ENCODE measurements at regions not wholly inside any gene's neighbourhood (a gene's known extent, or its start where the extent isn't known, plus 50 kb on each side); places are given as distances from the start of the nearest gene placed in this dataset.

GRCh38 chr6:98039904-98040607 is 757.0 kb upstream of the MMS22L start:
- Histone ChIP-seq H3K4me2 (ENCODE audit: low read depth, low read length, poor library complexity, severe bottlenecking) (no peak overlapping the region), H3K36me3 (ENCODE audit: low read length) (no peaks in the 10 kb centered on the region), H3K9me2 (replicated peaks; ENCODE audit: insufficient read depth, low read length) (no peaks in the 10 kb centered on the region), H3K4me3 (ENCODE audit: insufficient read depth, low read length, poor library complexity, severe bottlenecking) (no peak overlapping the region), H2AFZ (ENCODE audit: low read depth, low read length, severe bottlenecking) (no peak overlapping the region), H3K9ac (ENCODE audit: low read length) (no peak overlapping the region), H3F3A (ENCODE audit: insufficient read depth) (no peaks in the 10 kb centered on the region), H3K27ac (ENCODE audit: low read depth, low read length) (no peak overlapping the region), H3K9me3 (ENCODE audit: insufficient read depth, low read length) (no peaks in the 10 kb centered on the region), H3K27me3 (ENCODE audit: low read length) (no peaks in the 10 kb centered on the region), H3K79me2 (ENCODE audit: insufficient read depth, low read length) (no peaks in the 10 kb centered on the region), H4K20me1 (ENCODE audit: low read depth, low read length) (no peaks in the 10 kb centered on the region)
- no peak for TF ChIP-seq CTCF (IDR thresholded peaks at IDR 0.05; ENCODE audit: insufficient read depth, low read length, poor library complexity, severe bottlenecking)
- no peak for TF ChIP-seq EZH2phosphoT487 (conservative IDR thresholded peaks at IDR 0.05; ENCODE audit: low read length)

- no peak overlapping the region for H3K9ac ChIP-seq (ENCODE audit: low read length)
- H3K4me3 ChIP-seq (ENCODE audit: insufficient read depth, low read length, poor library complexity, severe bottlenecking), result no peak overlapping the region
- no peak overlapping the region for H2AFZ ChIP-seq (ENCODE audit: low read depth, low read length, severe bottlenecking)
- no peaks in the 10 kb centered on the region for H3K79me2 ChIP-seq (ENCODE audit: insufficient read depth, low read length)
- no peak for TF ChIP-seq EZH2phosphoT487 (conservative IDR thresholded peaks at IDR 0.05; ENCODE audit: low read length)
- no peak for TF ChIP-seq CTCF (IDR thresholded peaks at IDR 0.05; ENCODE audit: insufficient read depth, low read length, poor library complexity, severe bottlenecking)
- H3K36me3 ChIP-seq (ENCODE audit: low read length), result no peaks in the 10 kb centered on the region
- H3K4me2 ChIP-seq (ENCODE audit: low read depth, low read length, poor library complexity, severe bottlenecking), result no peak overlapping the region
- no peak overlapping the region for H3K27ac ChIP-seq (ENCODE audit: low read depth, low read length)
- no peaks in the 10 kb centered on the region for H3K9me2 ChIP-seq (replicated peaks; ENCODE audit: insufficient read depth, low read length)
- H3K9me3 ChIP-seq (ENCODE audit: insufficient read depth, low read length), result no peaks in the 10 kb centered on the region
- H4K20me1 ChIP-seq (ENCODE audit: low read depth, low read length), result no peaks in the 10 kb centered on the region
- no peaks in the 10 kb centered on the region for H3K27me3 ChIP-seq (ENCODE audit: low read length)
- no peaks in the 10 kb centered on the region for H3F3A ChIP-seq (ENCODE audit: insufficient read depth)
Observed at GRCh38 chr6:98041056-98041455, 758.0 kb upstream of the MMS22L start.

- no peak overlapping the region for H3K27ac ChIP-seq (ENCODE audit: low read depth, low read length)
- H3K9me2 ChIP-seq (replicated peaks; ENCODE audit: insufficient read depth, low read length), result no peaks in the 10 kb centered on the region
- H3K9me3 ChIP-seq (ENCODE audit: insufficient read depth, low read length), result no peaks in the 10 kb centered on the region
- no peak overlapping the region for H3K9ac ChIP-seq (ENCODE audit: low read length)
- TF ChIP-seq CTCF (IDR thresholded peaks at IDR 0.05; ENCODE audit: insufficient read depth, low read length, poor library complexity, severe bottlenecking), result no peak
- no peak for TF ChIP-seq EZH2phosphoT487 (conservative IDR thresholded peaks at IDR 0.05; ENCODE audit: low read length)
- no peaks in the 10 kb centered on the region for H3K27me3 ChIP-seq (ENCODE audit: low read length)
- no peak overlapping the region for H3K4me2 ChIP-seq (ENCODE audit: low read depth, low read length, poor library complexity, severe bottlenecking)
- H3F3A ChIP-seq (ENCODE audit: insufficient read depth), result no peaks in the 10 kb centered on the region
- H3K79me2 ChIP-seq (ENCODE audit: insufficient read depth, low read length), result no peaks in the 10 kb centered on the region
- H3K4me3 ChIP-seq (ENCODE audit: insufficient read depth, low read length, poor library complexity, severe bottlenecking), result no peak overlapping the region
- H2AFZ ChIP-seq (ENCODE audit: low read depth, low read length, severe bottlenecking), result no peak overlapping the region
- H4K20me1 ChIP-seq (ENCODE audit: low read depth, low read length), result no peaks in the 10 kb centered on the region
- no peaks in the 10 kb centered on the region for H3K36me3 ChIP-seq (ENCODE audit: low read length)
Observed at GRCh38 chr6:98041921-98042320, 758.9 kb upstream of the MMS22L start.
